K562 (cell line): ENCODE measurements at regions not wholly inside any gene's neighbourhood (a gene's known extent, or its start where the extent isn't known, plus 50 kb on each side); places are given as distances from the start of the nearest gene placed in this dataset.

ENCODE experiments used
- CEBPG ChIP-seq, 3 experiments: fragments of 200-800 bp in 1 of 3; sonication (Bioruptor generic) in 1 of 3; sonication (generic) in 1 of 3; formaldehyde crosslinking in 1 of 3; IDR thresholded peaks in 2 of 3; conservative IDR thresholded peaks in 1 of 3; 2 replicates each; pipeline versions ENCODE4 v1.6.1 to v1.8.0; 2016 to 2022; ENCODE audit warnings: missing compliant biosample characterization in 2 of 3, missing genetic modification characterization in 2 of 3, mild to moderate bottlenecking in 1 of 3, missing genetic modification reagents in 1 of 3
- ELF1 ChIP-seq: fragments of 200-800 bp; sonication (Bioruptor generic); IDR thresholded peaks from 2 replicates; pipeline ENCODE4 v1.6.1; 2016; ENCODE audit warnings: missing genetic modification characterization, missing compliant biosample characterization
- FOXP1 ChIP-seq: sonication (generic); formaldehyde crosslinking; IDR thresholded peaks from 2 replicates; pipeline ENCODE4 v1.8.0; 2022; ENCODE audit warnings: mild to moderate bottlenecking, missing genetic modification reagents
- HOXB6 ChIP-seq: fragments of 250-450 bp; sonication (Bioruptor Pico); IDR thresholded peaks from 2 replicates; pipeline ENCODE4 v1.5.1; 2022; ENCODE audit warnings: mild to moderate bottlenecking, borderline replicate concordance
- JUNB ChIP-seq: fragments of 450-650 bp; formaldehyde crosslinking; conservative IDR thresholded peaks from 2 replicates; pipeline ENCODE4 v1.4.0; 2020; ENCODE audit warnings: mild to moderate bottlenecking
- MAFG ChIP-seq: fragments of 450-650 bp; conservative IDR thresholded peaks from 2 replicates; pipeline ENCODE4 v1.6.1; 2016; ENCODE audit warnings: missing genetic modification characterization, missing compliant biosample characterization
- MTA2 ChIP-seq: fragments of 450-650 bp; IDR thresholded peaks from 2 replicates; pipeline ENCODE4 v1.6.1; 2016; ENCODE audit warnings: low read depth
- MYC ChIP-seq, 2 experiments: fragments of 250-450 bp in 1 of 2; sonication (Bioruptor Pico) in 1 of 2; IDR thresholded peaks; 2 replicates each; pipeline versions ENCODE4 v1.5.1 to v1.6.1; 2012 to 2021; ENCODE audit warnings: low read depth in 2 of 2, borderline replicate concordance in 1 of 2, improper control_type of control experiment in 1 of 2, low read length in 1 of 2, mild to moderate bottlenecking in 1 of 2, moderate library complexity in 1 of 2
- POLR2G ChIP-seq: fragments of 200-400 bp; formaldehyde crosslinking; IDR thresholded peaks from 2 replicates; pipeline ENCODE4 v1.6.1; 2017; ENCODE audit warnings: low read depth, mild to moderate bottlenecking, antibody characterized with exemption, low read length, moderate library complexity
- SIRT6 ChIP-seq: IDR thresholded peaks from one replicate; pipeline ENCODE4 v1.6.1; 2012; ENCODE audit warnings: low read depth, mild to moderate bottlenecking, control low read depth, inconsistent platforms, low read length, moderate library complexity
- SMARCA4 ChIP-seq: fragments of 450-650 bp; IDR thresholded peaks from 2 replicates; pipeline ENCODE4 v1.6.1; 2016
- SRSF9 ChIP-seq: fragments of 200-400 bp; formaldehyde crosslinking; IDR thresholded peaks from 2 replicates; pipeline ENCODE4 v1.6.1; 2017; ENCODE audit warnings: low read depth, low read length, borderline replicate concordance
- TCF15 ChIP-seq: fragments of 250-450 bp; sonication (Bioruptor Pico); IDR thresholded peaks from 2 replicates; pipeline ENCODE4 v1.8.0; 2022; ENCODE audit warnings: moderate library complexity, mild to moderate bottlenecking, inconsistent platforms
- TEAD2 ChIP-seq: fragments of 450-650 bp; IDR thresholded peaks from 2 replicates; pipeline ENCODE4 v1.6.1; 2016; ENCODE audit warnings: missing genetic modification characterization, control low read depth, missing compliant biosample characterization
- ZKSCAN1 ChIP-seq: fragments of 150-350 bp; IDR thresholded peaks from 2 replicates; pipeline ENCODE4 v1.6.1; 2016; ENCODE audit warnings: low read depth, low read length
- ZKSCAN3 ChIP-seq: fragments of 250-450 bp; sonication (Bioruptor Pico); IDR thresholded peaks from 2 replicates; pipeline ENCODE4 v1.4.0; 2020
- ZNF134 ChIP-seq: fragments of 250-450 bp; sonication (Bioruptor Pico); conservative IDR thresholded peaks from 2 replicates; pipeline ENCODE4 v1.4.0; 2020
- TF ChIP-seq, protein P1 (sequence below): fragments of 450-650 bp; IDR thresholded peaks from 2 replicates; pipeline ENCODE4 v1.6.1; 2016; ENCODE audit warnings: low read depth
- TF ChIP-seq, protein P2 (sequence below): fragments of 250-450 bp; sonication (Bioruptor Pico); IDR thresholded peaks from 2 replicates; pipeline ENCODE4 v1.5.0; 2021

DNA sequence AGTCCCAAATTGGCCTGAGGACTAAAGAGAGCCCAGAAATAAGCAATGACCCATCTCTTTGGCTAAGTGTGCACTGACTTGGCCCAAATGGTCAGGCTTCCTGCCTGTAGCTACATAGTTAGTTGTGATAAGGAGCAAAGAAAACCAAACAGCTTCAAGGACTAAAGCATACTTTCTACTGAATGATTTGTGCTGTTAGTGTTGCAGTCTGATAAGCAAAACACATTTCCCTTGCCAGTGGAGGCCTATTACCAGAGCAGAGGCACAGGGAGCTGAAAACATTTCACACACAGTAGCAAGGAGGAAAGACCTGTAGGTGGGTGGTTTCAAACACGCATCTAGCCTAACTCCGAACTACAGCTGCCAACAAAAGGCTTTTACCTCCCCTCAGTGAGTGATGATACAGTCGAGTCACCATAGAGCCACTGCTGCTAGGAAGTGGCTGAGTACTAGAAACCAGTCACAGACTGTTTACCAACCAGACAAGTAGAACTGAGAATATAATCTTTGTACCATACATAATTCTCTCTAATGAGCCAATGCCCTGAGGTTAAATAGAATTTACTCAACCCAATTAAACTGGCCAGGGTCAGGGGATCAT lies 222.3 kb upstream of the THBS1 start (continued):
- TF ChIP-seq HOXB6 (no peak), ELF1 (tag) (no peak), JUNB (no peak), MYC (IDR thresholded peaks at IDR 0.05; ENCODE audit: low read depth, low read length) (no peak), MYC (CRISPR knock-in tag; IDR thresholded peaks at IDR 0.05; ENCODE audit: borderline replicate concordance, low read depth) (no peak), SRSF9 (no peak), POLR2G (no peak), TEAD2 (no peak), ZKSCAN1 (no peak), SIRT6 (no peak), MTA2 (peak; percentile 30; the same call in 1 of the 2 replicates), CEBPG (CRISPR knock-in tag; IDR thresholded peaks at IDR 0.05) (no peak), CEBPG (tag; conservative IDR thresholded peaks at IDR 0.05 in 1 of 2, IDR thresholded peaks at IDR 0.05 in 1 of 2) (no peak), TCF15 (CRISPR knock-in tag) (no peak), MAFG (tag) (no peak), ZKSCAN3 (CRISPR knock-in tag) (no peak), ZNF134 (CRISPR knock-in tag) (no peak), FOXP1 (CRISPR knock-in tag) (no peak), SMARCA4 (peak; percentile 69)
- TF ChIP-seq, protein P1, sequence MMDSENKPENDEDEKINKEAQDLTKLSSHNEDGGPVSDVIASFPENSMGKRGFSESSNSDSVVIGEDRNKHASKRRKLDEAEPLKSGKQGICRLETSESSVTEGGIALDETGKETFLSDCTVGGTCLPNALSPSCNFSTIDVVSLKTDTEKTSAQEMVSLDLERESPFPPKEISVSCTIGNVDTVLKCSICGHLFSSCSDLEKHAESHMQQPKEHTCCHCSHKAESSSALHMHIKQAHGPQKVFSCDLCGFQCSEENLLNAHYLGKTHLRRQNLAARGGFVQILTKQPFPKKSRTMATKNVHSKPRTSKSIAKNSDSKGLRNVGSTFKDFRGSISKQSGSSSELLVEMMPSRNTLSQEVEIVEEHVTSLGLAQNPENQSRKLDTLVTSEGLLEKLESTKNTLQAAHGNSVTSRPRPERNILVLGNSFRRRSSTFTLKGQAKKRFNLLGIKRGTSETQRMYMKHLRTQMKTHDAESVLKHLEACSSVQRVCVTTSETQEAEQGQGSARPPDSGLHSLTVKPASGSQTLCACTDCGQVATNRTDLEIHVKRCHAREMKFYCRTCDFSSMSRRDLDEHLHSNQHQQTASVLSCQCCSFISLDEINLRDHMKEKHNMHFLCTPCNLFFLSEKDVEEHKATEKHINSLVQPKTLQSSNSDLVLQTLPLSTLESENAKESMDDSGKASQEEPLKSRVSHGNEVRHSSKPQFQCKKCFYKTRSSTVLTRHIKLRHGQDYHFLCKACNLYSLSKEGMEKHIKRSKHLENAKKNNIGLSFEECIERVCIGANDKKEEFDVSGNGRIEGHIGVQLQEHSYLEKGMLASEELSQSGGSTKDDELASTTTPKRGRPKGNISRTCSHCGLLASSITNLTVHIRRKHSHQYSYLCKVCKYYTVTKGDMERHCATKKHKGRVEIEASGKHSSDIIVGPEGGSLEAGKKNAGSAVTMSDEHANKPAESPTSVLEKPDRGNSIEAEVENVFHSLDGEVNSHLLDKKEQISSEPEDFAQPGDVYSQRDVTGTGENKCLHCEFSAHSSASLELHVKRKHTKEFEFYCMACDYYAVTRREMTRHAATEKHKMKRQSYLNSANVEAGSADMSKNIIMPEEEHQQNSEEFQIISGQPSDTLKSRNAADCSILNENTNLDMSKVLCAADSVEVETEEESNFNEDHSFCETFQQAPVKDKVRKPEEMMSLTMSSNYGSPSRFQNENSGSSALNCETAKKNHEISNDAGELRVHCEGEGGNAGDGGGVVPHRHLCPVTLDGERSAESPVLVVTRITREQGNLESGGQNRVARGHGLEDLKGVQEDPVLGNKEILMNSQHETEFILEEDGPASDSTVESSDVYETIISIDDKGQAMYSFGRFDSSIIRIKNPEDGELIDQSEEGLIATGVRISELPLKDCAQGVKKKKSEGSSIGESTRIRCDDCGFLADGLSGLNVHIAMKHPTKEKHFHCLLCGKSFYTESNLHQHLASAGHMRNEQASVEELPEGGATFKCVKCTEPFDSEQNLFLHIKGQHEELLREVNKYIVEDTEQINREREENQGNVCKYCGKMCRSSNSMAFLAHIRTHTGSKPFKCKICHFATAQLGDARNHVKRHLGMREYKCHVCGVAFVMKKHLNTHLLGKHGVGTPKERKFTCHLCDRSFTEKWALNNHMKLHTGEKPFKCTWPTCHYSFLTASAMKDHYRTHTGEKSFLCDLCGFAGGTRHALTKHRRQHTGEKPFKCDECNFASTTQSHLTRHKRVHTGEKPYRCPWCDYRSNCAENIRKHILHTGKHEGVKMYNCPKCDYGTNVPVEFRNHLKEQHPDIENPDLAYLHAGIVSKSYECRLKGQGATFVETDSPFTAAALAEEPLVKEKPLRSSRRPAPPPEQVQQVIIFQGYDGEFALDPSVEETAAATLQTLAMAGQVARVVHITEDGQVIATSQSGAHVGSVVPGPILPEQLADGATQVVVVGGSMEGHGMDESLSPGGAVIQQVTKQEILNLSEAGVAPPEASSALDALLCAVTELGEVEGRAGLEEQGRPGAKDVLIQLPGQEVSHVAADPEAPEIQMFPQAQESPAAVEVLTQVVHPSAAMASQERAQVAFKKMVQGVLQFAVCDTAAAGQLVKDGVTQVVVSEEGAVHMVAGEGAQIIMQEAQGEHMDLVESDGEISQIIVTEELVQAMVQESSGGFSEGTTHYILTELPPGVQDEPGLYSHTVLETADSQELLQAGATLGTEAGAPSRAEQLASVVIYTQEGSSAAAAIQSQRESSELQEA: no peak
- TF ChIP-seq, protein P2, sequence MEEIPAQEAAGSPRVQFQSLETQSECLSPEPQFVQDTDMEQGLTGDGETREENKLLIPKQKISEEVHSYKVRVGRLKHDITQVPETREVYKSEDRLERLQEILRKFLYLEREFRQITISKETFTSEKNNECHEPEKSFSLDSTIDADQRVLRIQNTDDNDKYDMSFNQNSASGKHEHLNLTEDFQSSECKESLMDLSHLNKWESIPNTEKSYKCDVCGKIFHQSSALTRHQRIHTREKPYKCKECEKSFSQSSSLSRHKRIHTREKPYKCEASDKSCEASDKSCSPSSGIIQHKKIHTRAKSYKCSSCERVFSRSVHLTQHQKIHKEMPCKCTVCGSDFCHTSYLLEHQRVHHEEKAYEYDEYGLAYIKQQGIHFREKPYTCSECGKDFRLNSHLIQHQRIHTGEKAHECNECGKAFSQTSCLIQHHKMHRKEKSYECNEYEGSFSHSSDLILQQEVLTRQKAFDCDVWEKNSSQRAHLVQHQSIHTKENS (CRISPR knock-in tag): no peak
